NCI-H2196 (cell line): ENCODE measurements at regions not wholly inside any gene's neighbourhood (a gene's known extent, or its start where the extent isn't known, plus 50 kb on each side); places are given as distances from the start of the nearest gene placed in this dataset.

Experiments
- DNase-seq: peaks from one replicate; lab custom pipeline; 2025; ENCODE audit not compliant: unreplicated experiment; lab: John Stamatoyannopoulos, UW

DNA sequence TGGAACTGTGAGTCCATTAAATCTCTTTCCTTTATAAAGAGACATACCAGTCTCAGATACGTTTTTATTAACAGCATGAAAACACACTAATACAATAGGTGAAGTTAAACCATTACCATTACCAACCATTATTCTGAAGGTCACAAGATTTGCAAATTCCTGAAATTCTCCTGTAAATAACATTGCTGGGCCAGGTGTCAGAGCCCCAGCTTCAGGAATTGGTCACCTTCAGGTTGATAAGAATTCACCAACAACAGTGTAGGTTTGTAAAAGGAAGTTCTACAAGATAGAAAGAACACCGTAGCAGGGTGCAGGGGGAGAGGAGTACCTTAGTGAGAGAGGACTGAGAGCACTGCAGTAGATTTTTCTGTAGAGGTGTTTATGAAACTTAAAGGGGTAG, 644.3 kb downstream of the CDY2B start:
- no peak for DNase-seq

DNA sequence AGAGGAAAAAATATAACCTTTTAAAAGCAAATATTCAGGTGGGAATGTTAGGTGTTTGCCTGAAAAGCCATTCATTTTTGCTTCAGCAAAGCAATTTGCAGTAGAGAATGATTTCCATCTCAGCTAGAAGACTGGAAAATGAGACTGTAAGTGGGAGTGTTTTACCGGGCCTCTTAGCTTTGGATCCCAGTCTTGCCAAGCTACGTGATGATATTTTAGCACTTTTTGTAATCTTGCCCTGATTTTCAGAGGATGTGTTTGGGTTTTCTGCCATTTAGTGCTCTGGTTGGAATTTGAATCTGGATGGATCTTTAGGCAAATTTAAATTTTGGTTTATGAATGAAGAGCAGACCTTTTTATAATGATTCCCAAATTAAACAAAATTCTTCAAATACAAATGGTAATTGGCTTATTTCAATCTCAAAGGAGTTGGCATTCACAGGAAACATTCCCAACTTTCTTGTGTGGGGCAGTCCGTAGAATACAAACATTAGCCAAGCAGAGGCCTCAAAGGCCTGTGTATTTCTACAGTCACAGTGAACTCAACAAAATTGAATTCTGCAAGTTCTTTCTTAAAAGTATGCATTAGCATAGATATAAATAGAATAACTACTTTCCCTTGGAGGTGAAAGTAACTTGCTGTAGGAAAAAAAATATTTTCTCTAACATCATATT, 646.4 kb downstream of the CDY2B start:
- DNase-seq: no peak

DNA sequence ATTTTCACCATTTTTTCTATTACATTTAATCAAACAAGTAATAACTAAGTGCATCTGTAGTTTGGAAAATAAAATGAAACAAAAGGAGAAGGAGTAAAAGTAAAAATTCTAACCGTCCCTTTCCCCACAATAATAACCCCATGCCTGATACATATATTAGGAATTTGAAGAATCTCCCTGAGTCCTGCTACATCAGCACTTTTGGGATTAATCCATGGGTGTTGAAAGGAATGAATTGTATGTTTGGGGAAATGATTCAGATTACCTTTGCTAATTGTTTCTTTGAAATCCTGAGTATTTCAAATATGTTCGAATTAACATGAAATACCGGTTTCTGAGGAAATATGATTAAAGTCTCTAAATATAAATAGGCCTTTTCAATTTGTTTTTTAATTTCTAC, 648.0 kb downstream of the CDY2B start:
- no peak for DNase-seq

DNA sequence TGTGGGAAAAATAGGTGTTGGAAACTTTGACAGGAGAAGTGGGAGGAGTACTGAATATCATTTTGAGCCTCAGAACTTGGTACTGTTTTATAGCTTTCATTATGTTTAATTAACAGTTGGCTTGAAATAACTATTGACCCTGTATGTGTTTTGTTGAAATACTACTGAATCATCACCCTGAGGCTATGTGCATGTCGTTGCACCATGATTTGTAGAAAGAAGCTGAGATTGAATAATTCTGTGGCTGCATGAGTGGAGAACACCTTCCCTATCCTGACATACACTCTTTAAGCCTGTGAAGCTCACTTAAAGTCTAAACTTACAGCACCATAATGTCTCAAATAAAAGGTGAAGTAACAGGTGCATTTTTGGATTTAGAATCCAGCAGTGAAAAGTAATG, 656.5 kb downstream of the CDY2B start:
- no peak for DNase-seq

DNA sequence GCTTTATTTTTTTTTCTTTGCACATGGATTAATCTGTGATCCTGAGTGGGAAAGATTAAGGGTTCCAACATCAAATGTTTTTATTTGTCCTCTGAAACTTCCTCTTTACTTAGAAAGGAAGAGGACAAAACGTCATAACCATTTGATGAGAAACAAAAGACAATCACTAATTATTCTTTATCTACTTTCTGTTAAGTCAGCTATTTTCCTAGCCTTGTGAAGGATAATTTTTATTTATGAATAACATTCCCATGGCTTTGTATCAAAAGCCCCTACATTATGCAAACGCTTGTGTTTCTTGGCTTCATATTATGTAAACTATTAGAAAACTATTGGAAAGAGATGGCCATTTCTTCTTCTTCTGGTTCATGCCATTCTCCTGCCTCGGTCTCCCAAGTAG, 677.6 kb downstream of the CDY2B start:
- no peak for DNase-seq

GRCh38 chrY:17184299-17184698, 695.7 kb downstream of the CDY2B start:
- DNase-seq: no peak

GRCh38 chrY:17166881-17167280, 713.1 kb downstream of the CDY2B start:
- DNase-seq: no peak

DNA sequence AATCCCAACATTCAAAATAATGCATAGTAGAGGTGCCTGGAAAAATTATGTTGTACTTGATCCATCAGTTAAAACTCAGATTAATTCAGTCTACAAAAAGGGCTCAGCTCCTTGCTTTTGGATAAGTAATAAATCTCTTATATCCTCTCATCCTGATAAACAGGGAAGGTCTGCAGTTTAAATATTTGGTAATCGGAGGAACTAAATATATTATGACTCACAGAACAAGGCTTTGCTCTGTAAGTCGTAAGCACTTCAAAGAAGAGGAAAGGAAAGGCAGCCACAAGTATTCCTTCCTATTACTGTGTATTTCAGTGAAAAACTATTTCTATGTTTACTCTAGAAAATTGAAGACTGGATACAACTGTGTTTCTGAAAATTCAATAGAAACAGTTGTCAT, 757.9 kb downstream of the CDY2B start:
- no peak for DNase-seq

- no peak for DNase-seq
Measured at GRCh38 chrY:17085303-17085702, 794.7 kb downstream of the CDY2B start.

- DNase-seq: no peak
Measured at GRCh38 chrY:17079887-17080286, 800.1 kb downstream of the CDY2B start.

DNA sequence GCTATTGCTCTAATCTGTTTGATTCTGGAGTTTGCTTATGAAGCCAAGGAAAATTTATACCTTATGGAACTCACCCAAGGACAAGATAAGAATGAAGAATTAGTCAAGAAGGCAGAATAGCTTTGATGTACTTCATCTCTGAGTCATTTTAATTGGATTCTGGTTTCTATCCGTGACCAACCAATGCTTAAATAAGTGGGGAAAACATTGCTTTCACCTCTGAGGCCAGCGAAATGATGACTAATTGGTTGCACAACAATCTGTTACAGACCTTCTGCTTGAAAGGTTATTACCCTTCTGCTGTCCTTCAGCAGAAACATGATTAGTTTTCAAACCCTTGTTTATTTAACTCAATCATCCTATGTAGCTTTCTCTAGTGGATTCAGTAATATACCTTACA, 812.7 kb downstream of the CDY2B start:
- DNase-seq: no peak

- DNase-seq: no peak
Measured at GRCh38 chrY:17053041-17053440, 827.0 kb downstream of the CDY2B start.

GRCh38 chrY:17050374-17050773, 829.6 kb downstream of the CDY2B start:
- DNase-seq: no peak

DNA sequence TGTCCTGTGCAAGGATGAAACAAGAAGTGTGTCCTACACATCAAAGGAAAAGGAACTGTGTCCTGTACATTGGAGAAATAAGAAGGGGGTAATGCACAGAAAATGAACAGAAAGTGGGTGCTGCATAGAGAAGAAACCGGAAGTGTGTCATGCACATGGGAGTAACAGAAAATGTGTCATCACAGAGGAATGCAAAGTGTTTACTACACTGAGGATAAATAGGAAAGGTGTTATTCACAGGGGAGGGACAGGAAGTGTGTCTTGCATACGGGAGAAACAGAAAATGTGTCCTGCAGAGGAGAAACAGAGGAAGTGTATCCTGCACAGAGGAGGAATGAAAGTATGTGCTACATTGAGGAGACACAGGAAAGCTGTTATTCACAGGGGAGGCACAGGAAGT, 834.9 kb downstream of the CDY2B start:
- DNase-seq: no peak

- no peak for DNase-seq
Measured at GRCh38 chrY:17044723-17045122, 835.3 kb downstream of the CDY2B start.

DNA sequence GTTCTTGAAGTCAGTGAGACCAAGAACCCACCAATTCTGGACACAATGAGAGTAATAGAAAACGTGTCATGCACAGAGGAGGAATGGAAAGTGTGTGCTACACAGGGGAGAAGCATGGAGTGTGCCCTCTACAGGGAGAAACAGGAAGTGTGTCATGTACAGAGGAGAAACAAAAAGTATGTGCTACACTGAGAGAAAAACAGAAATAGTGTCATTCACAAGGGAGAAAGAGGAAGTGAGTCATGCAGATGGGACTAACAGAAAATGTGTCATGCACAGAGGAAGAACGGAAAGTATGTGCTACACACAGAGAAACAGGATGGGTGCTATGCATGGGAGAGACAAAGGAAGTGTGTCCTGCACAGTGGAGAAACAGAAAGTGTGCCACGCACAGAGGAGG, 835.7 kb downstream of the CDY2B start:
- DNase-seq: no peak

- no peak for DNase-seq
Measured at GRCh38 chrY:17038439-17038838, 841.6 kb downstream of the CDY2B start.

- no peak for DNase-seq
Measured at GRCh38 chrY:17018126-17018525, 861.9 kb downstream of the CDY2B start.

- DNase-seq: no peak
Measured at GRCh38 chrY:16993551-16993950, 886.5 kb downstream of the CDY2B start.

GRCh38 chrY:16981776-16982175, 898.2 kb downstream of the CDY2B start:
- peak; percentile 5 for DNase-seq

DNA sequence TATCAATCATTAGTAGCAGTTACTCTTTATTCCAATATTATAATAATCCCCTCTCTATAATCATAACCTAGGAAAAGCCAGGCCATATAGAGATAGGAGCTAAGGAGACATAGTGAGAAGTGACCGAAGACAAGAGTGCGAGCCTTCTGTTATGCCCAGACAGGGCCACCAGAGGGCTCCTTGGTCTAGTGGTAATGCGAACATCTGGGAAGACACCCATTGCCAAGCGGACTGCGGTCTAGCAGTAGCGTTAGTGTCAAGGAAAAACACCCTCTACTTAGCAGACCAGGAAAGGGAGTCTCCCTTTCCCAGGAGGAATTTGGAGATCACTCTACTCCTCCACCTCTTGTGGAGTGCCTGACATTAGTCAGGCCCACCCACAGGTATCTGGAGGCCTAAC, 920.9 kb downstream of the CDY2B start:
- no peak for DNase-seq

GRCh38 chrY:16947221-16947620, 932.8 kb downstream of the CDY2B start:
- no peak for DNase-seq
